OCI-LY3 (cell line): ENCODE measurements at regions not wholly inside any gene's neighbourhood (a gene's known extent, or its start where the extent isn't known, plus 50 kb on each side); places are given as distances from the start of the nearest gene placed in this dataset.

Source experiments
- EZH2phosphoT487 ChIP-seq: fragments of 200-600 bp; shearing (Covaris generic); IDR thresholded peaks from 2 replicates; pipeline ENCODE4 v1.6.1; 2018; ENCODE audit warnings: antibody characterized with exemption, mixed run types, low read depth
- TF ChIP-seq, protein P1 (sequence below): fragments of 200-600, 300-600 bp; sonication (generic); IDR thresholded peaks from 2 replicates; pipeline ENCODE4 v1.5.1; 2014; ENCODE audit warnings: antibody characterized with exemption, low read length, low read depth

- TF ChIP-seq, protein P1, sequence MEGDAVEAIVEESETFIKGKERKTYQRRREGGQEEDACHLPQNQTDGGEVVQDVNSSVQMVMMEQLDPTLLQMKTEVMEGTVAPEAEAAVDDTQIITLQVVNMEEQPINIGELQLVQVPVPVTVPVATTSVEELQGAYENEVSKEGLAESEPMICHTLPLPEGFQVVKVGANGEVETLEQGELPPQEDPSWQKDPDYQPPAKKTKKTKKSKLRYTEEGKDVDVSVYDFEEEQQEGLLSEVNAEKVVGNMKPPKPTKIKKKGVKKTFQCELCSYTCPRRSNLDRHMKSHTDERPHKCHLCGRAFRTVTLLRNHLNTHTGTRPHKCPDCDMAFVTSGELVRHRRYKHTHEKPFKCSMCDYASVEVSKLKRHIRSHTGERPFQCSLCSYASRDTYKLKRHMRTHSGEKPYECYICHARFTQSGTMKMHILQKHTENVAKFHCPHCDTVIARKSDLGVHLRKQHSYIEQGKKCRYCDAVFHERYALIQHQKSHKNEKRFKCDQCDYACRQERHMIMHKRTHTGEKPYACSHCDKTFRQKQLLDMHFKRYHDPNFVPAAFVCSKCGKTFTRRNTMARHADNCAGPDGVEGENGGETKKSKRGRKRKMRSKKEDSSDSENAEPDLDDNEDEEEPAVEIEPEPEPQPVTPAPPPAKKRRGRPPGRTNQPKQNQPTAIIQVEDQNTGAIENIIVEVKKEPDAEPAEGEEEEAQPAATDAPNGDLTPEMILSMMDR: no peak
- TF ChIP-seq EZH2phosphoT487: no peak
Measured at GRCh38 chr1:195458365-195458764, 1149.9 kb downstream of the KCNT2 start.
